ENCODE measurements at regions not wholly inside any gene's neighbourhood (a gene's known extent, or its start where the extent isn't known, plus 50 kb on each side); places are given as distances from the start of the nearest gene placed in this dataset.

GRCh38 chr5:167576897-167577296, 714.5 kb upstream of the WWC1 start:
- FAIRE-seq (no peak), DNase-seq (ENCODE audit: low read depth, low spot score) (no peak)
- H3K36me3 ChIP-seq (ENCODE audit: control insufficient read depth in 2 of 2, extremely low read depth in 1 of 2, insufficient read depth in 2 of 2, low read length in 2 of 2) = no peaks in the 10 kb centered on the region
- no peaks in the 10 kb centered on the region for H4K20me1 ChIP-seq (ENCODE audit: control insufficient read depth, extremely low read depth, insufficient read depth, low read length)
- H3K27me3 ChIP-seq (ENCODE audit: control insufficient read depth, extremely low read depth, insufficient read depth, low read length) = peaks cover 30% of the 10 kb centered on the region
- no peaks in the 10 kb centered on the region for H3K9me3 ChIP-seq (ENCODE audit: control insufficient read depth, low read depth, low read length)
- no peak overlapping the region for H3K4me3 ChIP-seq (ENCODE audit: control insufficient read depth in 2 of 3, extremely low read depth in 1 of 3, insufficient read depth in 2 of 3, low read depth in 1 of 3, low read length in 3 of 3)
- TF ChIP-seq EZH2 (IDR thresholded peaks at IDR 0.05; ENCODE audit: low read length) (no peak), CTCF (optimal IDR thresholded peaks at IDR 0.05 in 1 of 3, IDR thresholded peaks at IDR 0.05 in 1 of 3, conservative IDR thresholded peaks at IDR 0.05 in 1 of 3; ENCODE audit: extremely low read depth in 1 of 3, insufficient read depth in 2 of 3, low read length in 3 of 3) (no peak)
- no peak overlapping the region for H3K27ac ChIP-seq (ENCODE audit: control insufficient read depth, insufficient read depth, low read length)
- no peaks in the 10 kb centered on the region for H3K79me2 ChIP-seq (ENCODE audit: control insufficient read depth, insufficient read depth, low read length)
- no peak overlapping the region for H3K4me2 ChIP-seq (ENCODE audit: control insufficient read depth, extremely low read depth, insufficient read depth, low read depth, low read length)
- no peaks in the 10 kb centered on the region for H3K9me1 ChIP-seq (ENCODE audit: control insufficient read depth, extremely low read depth, insufficient read depth, low read length)
- dilution Hi-C loops (cut with MboI; ENCODE audit: extremely low pct_ligation_motif_present, low sequenced_read_pairs) = no loop called here
- H3K4me1 ChIP-seq (ENCODE audit: control insufficient read depth, extremely low read depth, insufficient read depth, low read length) = peaks cover 7% of the 10 kb centered on the region
- no peak overlapping the region for H2AFZ ChIP-seq (ENCODE audit: control insufficient read depth, low read length)
- H3K9ac ChIP-seq (ENCODE audit: control insufficient read depth, extremely low read depth, insufficient read depth, low read length) = no peak overlapping the region

GRCh38 chr5:167577616-167578015, 713.8 kb upstream of the WWC1 start:
- no peak overlapping the region for H3K27ac ChIP-seq (ENCODE audit: control insufficient read depth, insufficient read depth, low read length)
- H3K4me1 ChIP-seq (ENCODE audit: control insufficient read depth, extremely low read depth, insufficient read depth, low read length) = peaks cover 7% of the 10 kb centered on the region
- H3K27me3 ChIP-seq (ENCODE audit: control insufficient read depth, extremely low read depth, insufficient read depth, low read length) = peaks cover 26% of the 10 kb centered on the region
- no peaks in the 10 kb centered on the region for H3K9me1 ChIP-seq (ENCODE audit: control insufficient read depth, extremely low read depth, insufficient read depth, low read length)
- DNase-seq (ENCODE audit: low read depth, low spot score) (no peak), FAIRE-seq (no peak)
- H4K20me1 ChIP-seq (ENCODE audit: control insufficient read depth, extremely low read depth, insufficient read depth, low read length) = no peaks in the 10 kb centered on the region
- no peak for TF ChIP-seq CTCF (optimal IDR thresholded peaks at IDR 0.05 in 1 of 3, IDR thresholded peaks at IDR 0.05 in 1 of 3, conservative IDR thresholded peaks at IDR 0.05 in 1 of 3; ENCODE audit: extremely low read depth in 1 of 3, insufficient read depth in 2 of 3, low read length in 3 of 3)
- no peak for TF ChIP-seq EZH2 (IDR thresholded peaks at IDR 0.05; ENCODE audit: low read length)
- dilution Hi-C loops (cut with MboI; ENCODE audit: extremely low pct_ligation_motif_present, low sequenced_read_pairs) = no loop called here
- H3K4me3 ChIP-seq (ENCODE audit: control insufficient read depth in 2 of 3, extremely low read depth in 1 of 3, insufficient read depth in 2 of 3, low read depth in 1 of 3, low read length in 3 of 3) = no peak overlapping the region
- no peak overlapping the region for H3K9ac ChIP-seq (ENCODE audit: control insufficient read depth, extremely low read depth, insufficient read depth, low read length)
- H3K79me2 ChIP-seq (ENCODE audit: control insufficient read depth, insufficient read depth, low read length) = no peaks in the 10 kb centered on the region
- no peaks in the 10 kb centered on the region for H3K36me3 ChIP-seq (ENCODE audit: control insufficient read depth in 2 of 2, extremely low read depth in 1 of 2, insufficient read depth in 2 of 2, low read length in 2 of 2)
- H2AFZ ChIP-seq (ENCODE audit: control insufficient read depth, low read length) = no peak overlapping the region
- no peaks in the 10 kb centered on the region for H3K9me3 ChIP-seq (ENCODE audit: control insufficient read depth, low read depth, low read length)
- no peak overlapping the region for H3K4me2 ChIP-seq (ENCODE audit: control insufficient read depth, extremely low read depth, insufficient read depth, low read depth, low read length)

Measured in keratinocyte (primary cell).